ENCODE measurements at regions not wholly inside any gene's neighbourhood (a gene's known extent, or its start where the extent isn't known, plus 50 kb on each side); places are given as distances from the start of the nearest gene placed in this dataset.

DNA sequence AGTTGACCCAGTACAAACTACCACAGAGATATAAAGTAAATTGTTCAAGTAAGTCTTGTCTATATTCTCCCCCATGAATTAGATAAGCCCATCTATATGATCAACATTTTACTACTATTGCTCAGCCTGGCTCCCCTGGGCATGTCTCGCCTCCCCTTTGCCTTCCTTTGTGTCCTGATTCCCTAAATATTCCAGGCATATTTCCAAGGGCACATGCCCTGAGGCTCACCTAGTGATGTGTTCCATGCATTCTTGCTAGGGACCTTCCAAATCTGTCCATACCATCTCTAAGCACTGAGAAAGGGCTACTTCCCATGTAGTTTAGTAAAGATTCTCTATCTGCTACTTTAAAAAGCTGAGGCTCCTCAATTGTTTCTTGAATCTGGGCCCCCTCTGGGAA is 163.1 kb upstream of the ADRA1D start:
- TF ChIP-seq, protein P1, sequence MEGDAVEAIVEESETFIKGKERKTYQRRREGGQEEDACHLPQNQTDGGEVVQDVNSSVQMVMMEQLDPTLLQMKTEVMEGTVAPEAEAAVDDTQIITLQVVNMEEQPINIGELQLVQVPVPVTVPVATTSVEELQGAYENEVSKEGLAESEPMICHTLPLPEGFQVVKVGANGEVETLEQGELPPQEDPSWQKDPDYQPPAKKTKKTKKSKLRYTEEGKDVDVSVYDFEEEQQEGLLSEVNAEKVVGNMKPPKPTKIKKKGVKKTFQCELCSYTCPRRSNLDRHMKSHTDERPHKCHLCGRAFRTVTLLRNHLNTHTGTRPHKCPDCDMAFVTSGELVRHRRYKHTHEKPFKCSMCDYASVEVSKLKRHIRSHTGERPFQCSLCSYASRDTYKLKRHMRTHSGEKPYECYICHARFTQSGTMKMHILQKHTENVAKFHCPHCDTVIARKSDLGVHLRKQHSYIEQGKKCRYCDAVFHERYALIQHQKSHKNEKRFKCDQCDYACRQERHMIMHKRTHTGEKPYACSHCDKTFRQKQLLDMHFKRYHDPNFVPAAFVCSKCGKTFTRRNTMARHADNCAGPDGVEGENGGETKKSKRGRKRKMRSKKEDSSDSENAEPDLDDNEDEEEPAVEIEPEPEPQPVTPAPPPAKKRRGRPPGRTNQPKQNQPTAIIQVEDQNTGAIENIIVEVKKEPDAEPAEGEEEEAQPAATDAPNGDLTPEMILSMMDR (IDR thresholded peaks at IDR 0.05) = no peak
- TF ChIP-seq POLR2A (IDR thresholded peaks at IDR 0.05) = no peak

Data from right lobe of liver (tissue), 4 donors.